ENCODE measurements at regions not wholly inside any gene's neighbourhood (a gene's known extent, or its start where the extent isn't known, plus 50 kb on each side); places are given as distances from the start of the nearest gene placed in this dataset.

DNA sequence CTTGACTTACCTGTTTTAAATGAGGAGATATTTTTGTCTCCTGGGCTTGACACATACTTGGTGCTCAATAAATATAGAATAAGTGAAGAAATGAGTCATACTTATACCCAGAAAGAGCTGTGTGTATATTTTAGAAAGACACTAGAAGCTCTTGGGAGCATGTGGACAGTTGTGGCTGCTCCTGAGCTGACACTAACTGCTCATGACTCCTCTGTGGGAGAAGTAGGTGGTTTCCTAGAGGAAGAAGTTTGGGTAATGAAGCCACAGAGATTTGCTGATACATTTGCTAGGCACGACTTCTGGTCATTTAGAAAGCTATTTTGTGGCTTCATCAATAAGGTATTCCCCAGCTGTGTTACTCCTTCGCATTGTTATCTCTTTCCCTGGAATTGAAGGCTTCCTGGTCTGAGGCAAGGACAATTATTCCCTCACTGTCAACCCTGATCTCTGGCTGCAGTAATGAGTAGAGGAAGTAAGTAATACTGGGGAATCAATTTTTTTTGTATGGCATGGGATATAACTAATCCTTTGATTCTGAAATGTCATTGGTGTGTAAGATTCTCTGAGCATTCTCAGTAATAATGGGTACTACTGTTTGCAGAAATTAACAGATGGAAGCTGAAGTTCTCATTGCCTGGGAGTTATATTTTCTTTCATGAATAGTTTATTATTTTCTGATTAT is 79.6 kb upstream of the DCBLD2 start (continued):
- TF ChIP-seq, protein P1, sequence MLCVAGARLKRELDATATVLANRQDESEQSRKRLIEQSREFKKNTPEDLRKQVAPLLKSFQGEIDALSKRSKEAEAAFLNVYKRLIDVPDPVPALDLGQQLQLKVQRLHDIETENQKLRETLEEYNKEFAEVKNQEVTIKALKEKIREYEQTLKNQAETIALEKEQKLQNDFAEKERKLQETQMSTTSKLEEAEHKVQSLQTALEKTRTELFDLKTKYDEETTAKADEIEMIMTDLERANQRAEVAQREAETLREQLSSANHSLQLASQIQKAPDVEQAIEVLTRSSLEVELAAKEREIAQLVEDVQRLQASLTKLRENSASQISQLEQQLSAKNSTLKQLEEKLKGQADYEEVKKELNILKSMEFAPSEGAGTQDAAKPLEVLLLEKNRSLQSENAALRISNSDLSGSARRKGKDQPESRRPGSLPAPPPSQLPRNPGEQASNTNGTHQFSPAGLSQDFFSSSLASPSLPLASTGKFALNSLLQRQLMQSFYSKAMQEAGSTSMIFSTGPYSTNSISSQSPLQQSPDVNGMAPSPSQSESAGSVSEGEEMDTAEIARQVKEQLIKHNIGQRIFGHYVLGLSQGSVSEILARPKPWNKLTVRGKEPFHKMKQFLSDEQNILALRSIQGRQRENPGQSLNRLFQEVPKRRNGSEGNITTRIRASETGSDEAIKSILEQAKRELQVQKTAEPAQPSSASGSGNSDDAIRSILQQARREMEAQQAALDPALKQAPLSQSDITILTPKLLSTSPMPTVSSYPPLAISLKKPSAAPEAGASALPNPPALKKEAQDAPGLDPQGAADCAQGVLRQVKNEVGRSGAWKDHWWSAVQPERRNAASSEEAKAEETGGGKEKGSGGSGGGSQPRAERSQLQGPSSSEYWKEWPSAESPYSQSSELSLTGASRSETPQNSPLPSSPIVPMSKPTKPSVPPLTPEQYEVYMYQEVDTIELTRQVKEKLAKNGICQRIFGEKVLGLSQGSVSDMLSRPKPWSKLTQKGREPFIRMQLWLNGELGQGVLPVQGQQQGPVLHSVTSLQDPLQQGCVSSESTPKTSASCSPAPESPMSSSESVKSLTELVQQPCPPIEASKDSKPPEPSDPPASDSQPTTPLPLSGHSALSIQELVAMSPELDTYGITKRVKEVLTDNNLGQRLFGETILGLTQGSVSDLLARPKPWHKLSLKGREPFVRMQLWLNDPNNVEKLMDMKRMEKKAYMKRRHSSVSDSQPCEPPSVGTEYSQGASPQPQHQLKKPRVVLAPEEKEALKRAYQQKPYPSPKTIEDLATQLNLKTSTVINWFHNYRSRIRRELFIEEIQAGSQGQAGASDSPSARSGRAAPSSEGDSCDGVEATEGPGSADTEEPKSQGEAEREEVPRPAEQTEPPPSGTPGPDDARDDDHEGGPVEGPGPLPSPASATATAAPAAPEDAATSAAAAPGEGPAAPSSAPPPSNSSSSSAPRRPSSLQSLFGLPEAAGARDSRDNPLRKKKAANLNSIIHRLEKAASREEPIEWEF (IDR thresholded peaks at IDR 0.05; ENCODE audit: insufficient replicate concordance, low read depth, low read length): peak; percentile 77
- TF ChIP-seq IKZF2 (IDR thresholded peaks at IDR 0.05): peak; percentile 84 to 92
- no peak for TF ChIP-seq NR2C2 (IDR thresholded peaks at IDR 0.05; ENCODE audit: borderline replicate concordance, control insufficient read depth, insufficient read length, low read depth)
- TF ChIP-seq PBX3 (IDR thresholded peaks at IDR 0.05; ENCODE audit: insufficient replicate concordance, low read depth, low read length): no peak
- TF ChIP-seq NFYB (IDR thresholded peaks at IDR 0.05; ENCODE audit: insufficient read depth, low read depth, low read length): no peak
- TF ChIP-seq RELA (IDR thresholded peaks at IDR 0.05; ENCODE audit: borderline replicate concordance, partially characterized antibody): peak; percentile 68
- TF ChIP-seq SPI1 (IDR thresholded peaks at IDR 0.05; ENCODE audit: borderline replicate concordance, insufficient read depth, low read depth, low read length): no peak
- TF ChIP-seq MEF2B (IDR thresholded peaks at IDR 0.05; ENCODE audit: partially characterized antibody, poor library complexity, severe bottlenecking): peak; percentile 38
- no peak for TF ChIP-seq ASH2L (IDR thresholded peaks at IDR 0.05; ENCODE audit: borderline replicate concordance, low read depth)
- no peak for TF ChIP-seq ZNF622 (IDR thresholded peaks at IDR 0.05)
- no peak for TF ChIP-seq YY1 (IDR thresholded peaks at IDR 0.05; ENCODE audit: low read depth, low read length)
- TF ChIP-seq ZNF207 (IDR thresholded peaks at IDR 0.05; ENCODE audit: borderline replicate concordance): no peak
- no peak for TF ChIP-seq SMAD1 (IDR thresholded peaks at IDR 0.05; ENCODE audit: low read depth, partially characterized antibody)
- peak; percentile 73; the same call in 1 of the 2 replicates for TF ChIP-seq ZNF24 (IDR thresholded peaks at IDR 0.05)
- no peak for TF ChIP-seq FOXK2 (IDR thresholded peaks at IDR 0.05)
